Astrocyte of the spinal cord (primary cell): ENCODE measurements at regions not wholly inside any gene's neighbourhood (a gene's known extent, or its start where the extent isn't known, plus 50 kb on each side); places are given as distances from the start of the nearest gene placed in this dataset.

Experiments used
- DNase-seq: peaks from one replicate; pipeline ENCODE4 v3.0.0; 2011; ENCODE audit warnings: low read depth, low spot score
- H3K4me3 ChIP-seq: 2 replicates; pipeline ENCODE4 v1.5.1; 2011; ENCODE audit warnings: low read depth, mild to moderate bottlenecking, low read length, moderate library complexity
- in situ Hi-C: cut with HindIII; loops from 2 replicates; pipeline ENCODE4 v1.10.0; 2017; ENCODE audit warnings: low sequenced_read_pairs
- TF ChIP-seq, protein P1 (sequence below): IDR thresholded peaks from 2 replicates; pipeline ENCODE4 v1.5.1; 2012; ENCODE audit warnings: low read depth, mild to moderate bottlenecking, low read length, inconsistent platforms

- TF ChIP-seq, protein P1, sequence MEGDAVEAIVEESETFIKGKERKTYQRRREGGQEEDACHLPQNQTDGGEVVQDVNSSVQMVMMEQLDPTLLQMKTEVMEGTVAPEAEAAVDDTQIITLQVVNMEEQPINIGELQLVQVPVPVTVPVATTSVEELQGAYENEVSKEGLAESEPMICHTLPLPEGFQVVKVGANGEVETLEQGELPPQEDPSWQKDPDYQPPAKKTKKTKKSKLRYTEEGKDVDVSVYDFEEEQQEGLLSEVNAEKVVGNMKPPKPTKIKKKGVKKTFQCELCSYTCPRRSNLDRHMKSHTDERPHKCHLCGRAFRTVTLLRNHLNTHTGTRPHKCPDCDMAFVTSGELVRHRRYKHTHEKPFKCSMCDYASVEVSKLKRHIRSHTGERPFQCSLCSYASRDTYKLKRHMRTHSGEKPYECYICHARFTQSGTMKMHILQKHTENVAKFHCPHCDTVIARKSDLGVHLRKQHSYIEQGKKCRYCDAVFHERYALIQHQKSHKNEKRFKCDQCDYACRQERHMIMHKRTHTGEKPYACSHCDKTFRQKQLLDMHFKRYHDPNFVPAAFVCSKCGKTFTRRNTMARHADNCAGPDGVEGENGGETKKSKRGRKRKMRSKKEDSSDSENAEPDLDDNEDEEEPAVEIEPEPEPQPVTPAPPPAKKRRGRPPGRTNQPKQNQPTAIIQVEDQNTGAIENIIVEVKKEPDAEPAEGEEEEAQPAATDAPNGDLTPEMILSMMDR: no peak
- in situ Hi-C loops: no loop called here
- DNase-seq: no peak
- no peak overlapping the region for H3K4me3 ChIP-seq
Measured at GRCh38 chr2:78540255-78540654, 485.2 kb upstream of the REG3G start.

DNA sequence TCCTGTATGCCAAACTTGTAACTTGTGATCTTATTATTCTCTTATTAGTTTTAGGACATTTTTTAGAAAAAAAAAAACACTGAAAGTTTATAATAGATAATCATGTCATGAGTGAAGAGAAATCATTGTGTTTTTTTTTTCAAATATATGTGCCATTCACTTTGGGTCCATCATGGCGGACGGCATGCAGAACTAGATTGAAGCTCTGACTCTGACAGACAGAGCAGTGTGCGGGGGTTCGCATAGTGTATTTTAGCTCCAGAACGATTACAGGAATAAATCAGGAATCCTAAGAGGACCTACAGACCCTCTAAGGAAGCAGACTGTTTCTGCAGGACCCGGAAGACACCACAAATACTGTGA is 484.4 kb upstream of the REG3G start:
- DNase-seq: no peak
- in situ Hi-C loops: no loop called here
- no peak overlapping the region for H3K4me3 ChIP-seq

DNA sequence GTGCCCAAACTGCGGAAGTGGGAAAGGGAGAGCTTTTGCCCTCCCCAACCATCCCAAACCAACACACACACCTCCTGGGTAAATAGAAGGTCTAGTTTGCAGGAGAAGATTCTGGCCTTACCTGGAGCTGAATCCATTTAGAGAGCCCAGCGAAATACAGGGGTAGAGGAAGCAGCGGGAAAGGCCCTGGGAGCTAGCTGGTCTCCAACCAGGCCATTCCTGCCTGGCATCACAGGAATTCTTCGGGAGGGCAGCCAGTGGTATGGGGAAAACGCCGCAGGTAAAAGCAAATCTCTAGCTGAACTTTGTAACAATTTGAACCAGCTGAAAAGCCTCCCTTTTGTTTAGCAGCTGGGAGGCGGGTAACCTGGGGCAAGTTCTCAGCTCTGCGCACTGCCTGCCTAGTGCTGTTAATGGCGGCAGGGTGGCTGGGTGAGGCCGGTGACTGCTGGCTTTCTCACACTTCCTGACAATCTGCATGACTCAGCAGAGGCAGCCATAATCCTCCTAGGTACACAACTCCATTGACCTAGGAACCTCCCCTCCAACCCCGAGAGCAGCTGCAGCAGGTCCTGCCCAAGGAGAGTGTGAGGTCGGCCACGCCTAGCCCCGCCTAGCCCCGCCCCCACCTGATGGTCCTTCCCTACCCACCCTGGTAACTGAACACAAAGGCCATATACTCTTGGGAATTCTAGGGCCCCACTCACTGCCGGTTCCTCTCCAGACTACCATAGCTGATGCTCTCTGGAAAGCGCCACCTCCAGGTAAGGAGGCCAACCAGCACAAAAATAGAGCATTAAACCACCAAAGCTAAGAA is 483.8 kb upstream of the REG3G start:
- no peak overlapping the region for H3K4me3 ChIP-seq
- TF ChIP-seq, protein P1: no peak
- no peak for DNase-seq
- in situ Hi-C loops: no loop called here

More for the DNA sequence above, 484.4 kb upstream of the REG3G start:
- TF ChIP-seq, protein P1: no peak

DNA sequence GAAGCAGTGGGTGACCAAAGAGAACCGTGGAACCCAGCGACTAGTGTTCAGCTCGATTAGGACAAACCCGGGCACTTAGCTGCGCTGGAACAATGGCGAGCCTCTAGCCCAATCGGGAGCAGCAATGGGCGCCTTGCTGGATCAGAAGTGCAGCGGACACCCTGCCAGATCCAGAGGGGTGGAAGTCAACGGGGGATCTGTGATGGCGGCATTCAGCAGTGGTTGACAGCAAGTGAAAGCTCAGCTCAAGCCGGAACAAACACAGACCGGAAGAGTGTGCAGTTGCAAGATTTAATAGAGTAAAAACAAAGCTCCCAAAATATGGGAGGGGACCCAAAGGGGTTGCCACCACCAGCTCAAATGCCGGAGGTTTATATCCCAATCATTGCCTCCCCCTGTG is 478.7 kb upstream of the REG3G start:
- in situ Hi-C loops: no loop called here
- no peak for DNase-seq
- H3K4me3 ChIP-seq: no peak overlapping the region
- TF ChIP-seq, protein P1: no peak

GRCh38 chr2:78549766-78550165 is 475.7 kb upstream of the REG3G start:
- TF ChIP-seq, protein P1: no peak
- in situ Hi-C loops: no loop called here
- no peak for DNase-seq
- no peak overlapping the region for H3K4me3 ChIP-seq

DNA sequence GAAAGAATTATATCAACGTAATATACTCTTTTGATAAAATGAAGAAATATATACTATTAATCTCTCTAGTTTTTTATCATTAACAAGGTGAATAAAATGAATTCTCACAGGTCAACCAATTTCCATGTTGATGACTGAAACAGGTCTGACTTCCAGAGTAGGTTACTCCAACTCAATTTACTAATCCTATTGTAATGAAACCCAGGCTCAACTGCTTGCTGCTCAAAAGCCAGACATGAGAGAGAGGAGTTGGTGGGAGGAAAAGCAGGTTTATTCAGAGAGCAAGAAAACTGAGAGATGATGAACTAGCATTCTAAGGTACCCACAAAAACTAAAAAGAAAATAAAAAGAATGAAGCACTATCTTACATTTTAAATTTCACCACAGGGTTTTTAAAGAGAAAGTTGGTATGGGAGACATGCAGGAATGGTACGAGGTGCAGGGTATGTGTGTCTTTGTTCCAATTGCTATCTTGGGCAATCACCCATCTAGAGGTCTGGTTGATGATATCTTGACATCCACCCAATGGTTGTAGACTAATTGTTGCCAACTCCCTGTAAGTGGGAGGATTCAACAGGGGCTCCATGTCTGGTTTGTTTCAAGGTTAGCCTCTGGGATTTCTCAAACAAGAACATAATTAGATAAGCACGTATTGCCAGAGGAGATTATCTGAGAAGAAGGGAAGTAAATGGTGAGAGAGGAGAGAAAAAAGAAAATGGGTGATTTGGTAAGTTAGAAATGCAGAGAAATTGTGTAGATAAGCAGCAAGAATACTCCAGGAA is 471.4 kb upstream of the REG3G start:
- no peak overlapping the region for H3K4me3 ChIP-seq
- DNase-seq: no peak
- TF ChIP-seq, protein P1: no peak
- in situ Hi-C loops: no loop called here
